Esophagus (tissue), 2 donors: ENCODE measurements at regions not wholly inside any gene's neighbourhood (a gene's known extent, or its start where the extent isn't known, plus 50 kb on each side); places are given as distances from the start of the nearest gene placed in this dataset.
"Not testable (repeated sequence)": the region's sequence is repeated elsewhere in the genome, so short reads cannot be mapped to it uniquely, and the experiment has no call there.

ENCODE experiments used
- H3K27ac ChIP-seq, 2 donors: one replicate each; pipeline ENCODE4 v1.5.1; 2013; ENCODE audit warnings: low read depth in 2 of 2, mild to moderate bottlenecking in 2 of 2, inconsistent platforms in 1 of 2, low read length in 1 of 2, moderate library complexity in 1 of 2
- H3K27me3 ChIP-seq, 2 donors: one replicate each; pipeline ENCODE4 v1.6.1; 2013; ENCODE audit warnings: low read length in 2 of 2, control low read depth in 1 of 2, mild to moderate bottlenecking in 1 of 2; ENCODE audit not compliant: insufficient read depth in 2 of 2, control insufficient read depth in 1 of 2
- H3K36me3 ChIP-seq, 2 donors: one replicate each; pipeline ENCODE4 v1.6.1; 2013; ENCODE audit warnings: low read length in 1 of 2; ENCODE audit not compliant: control insufficient read depth in 2 of 2, insufficient read depth in 2 of 2
- H3K4me1 ChIP-seq, 2 donors: one replicate each; pipeline ENCODE4 v1.6.1; 2013; ENCODE audit warnings: low read length in 1 of 2; ENCODE audit not compliant: control insufficient read depth in 2 of 2, insufficient read depth in 2 of 2
- H3K4me3 ChIP-seq, 2 donors: one replicate each; pipeline ENCODE4 v1.5.1; 2013; ENCODE audit warnings: low read length in 2 of 2, mild to moderate bottlenecking in 2 of 2, low read depth in 1 of 2, moderate library complexity in 1 of 2
- H3K9me3 ChIP-seq, 2 donors: one replicate each; pipeline ENCODE4 v1.6.1; 2013; ENCODE audit warnings: mild to moderate bottlenecking in 2 of 2, low read depth in 1 of 2, low read length in 1 of 2, moderate library complexity in 1 of 2; ENCODE audit not compliant: control insufficient read depth in 2 of 2, insufficient read depth in 1 of 2
- WGBS, 2 donors: extraction: QIAGEN DNeasy Blood & Tissue Kit; methylation state at CpG; one replicate each; pipeline ENCODE4 v1.1.7; 2013; 5-methylcytosine and 5-hydroxymethylcytosine counted together
- donor health status: healthy with polysubstance abuse.
- donor health status: Bipolar disorder and iron deficiency.

DNA sequence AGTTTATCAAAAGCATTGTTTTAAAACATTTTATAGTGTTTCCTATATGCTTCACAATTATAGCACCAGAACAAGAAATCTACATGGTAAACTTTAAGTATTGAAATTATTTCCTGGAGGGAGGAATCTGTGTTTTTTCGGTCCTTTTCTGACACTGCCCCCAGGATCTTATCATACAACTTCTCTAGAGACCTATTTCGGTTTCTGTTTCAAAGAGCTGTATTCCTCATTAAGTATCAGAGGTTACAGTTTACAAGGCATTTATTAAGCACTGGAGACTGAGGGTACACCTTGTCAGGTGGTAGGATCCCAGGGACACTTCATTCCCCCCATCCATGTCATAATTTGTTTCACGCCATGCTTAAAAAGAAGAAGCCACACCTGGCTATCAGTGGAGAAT is 146.4 kb downstream of the ATP6V0E2 start:
- H3K9me3 ChIP-seq, H3K27ac ChIP-seq, H3K4me3 ChIP-seq, H3K4me1 ChIP-seq, H3K36me3 ChIP-seq, H3K27me3 ChIP-seq: not testable (repeated sequence)
- WGBS, 2 donors, result 78 to 82% methylated on average over 3 of the region's 3 CpGs

DNA sequence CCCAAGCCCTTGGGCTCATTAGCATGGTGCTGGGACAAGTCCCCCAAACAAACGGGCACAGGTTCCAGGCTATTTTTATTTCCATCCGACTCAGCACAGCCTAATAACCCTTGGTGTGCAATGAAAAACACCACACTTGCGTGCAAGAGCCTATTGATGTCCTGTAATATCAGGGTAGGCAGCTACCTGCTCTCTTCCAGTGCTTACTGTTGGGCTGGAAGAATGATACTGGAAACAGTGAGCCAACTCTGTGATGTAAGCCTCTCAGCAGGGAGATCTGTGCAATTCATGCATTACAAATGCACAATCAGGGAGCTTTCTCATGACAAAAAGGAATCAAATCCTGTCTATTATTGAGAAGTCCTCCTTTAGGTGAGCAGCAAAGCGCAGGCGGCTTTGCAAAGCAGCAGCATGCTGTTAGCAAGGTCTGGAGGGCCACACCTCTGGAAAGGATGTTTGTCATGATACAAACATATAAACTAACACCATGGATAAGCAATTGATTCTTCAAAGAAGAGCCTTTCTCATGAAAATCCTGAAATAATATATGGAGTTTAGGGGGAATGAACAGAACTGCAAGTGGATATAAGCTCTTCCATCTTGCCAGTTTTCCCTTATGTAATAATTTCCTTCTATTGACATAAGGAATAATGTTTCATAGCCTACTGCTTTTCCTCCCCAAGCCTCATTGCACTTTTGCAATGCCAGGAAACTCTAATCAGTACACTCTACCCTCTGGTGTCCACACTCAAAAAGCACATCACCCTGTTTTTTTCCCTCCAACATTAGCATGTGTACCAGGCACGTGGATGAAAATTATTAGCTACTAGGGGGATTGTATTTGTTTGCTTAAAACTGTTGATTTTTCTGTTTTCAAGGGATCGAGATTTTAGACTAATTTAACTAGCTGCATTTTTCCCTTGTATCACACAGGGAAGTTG is 151.1 kb downstream of the ATP6V0E2 start:
- H3K27ac ChIP-seq, H3K9me3 ChIP-seq, H3K27me3 ChIP-seq, H3K36me3 ChIP-seq, H3K4me3 ChIP-seq, H3K4me1 ChIP-seq: not testable (repeated sequence)
- 68 to 80% methylated on average over 7 of the region's 7 CpGs for WGBS, 2 donors

DNA sequence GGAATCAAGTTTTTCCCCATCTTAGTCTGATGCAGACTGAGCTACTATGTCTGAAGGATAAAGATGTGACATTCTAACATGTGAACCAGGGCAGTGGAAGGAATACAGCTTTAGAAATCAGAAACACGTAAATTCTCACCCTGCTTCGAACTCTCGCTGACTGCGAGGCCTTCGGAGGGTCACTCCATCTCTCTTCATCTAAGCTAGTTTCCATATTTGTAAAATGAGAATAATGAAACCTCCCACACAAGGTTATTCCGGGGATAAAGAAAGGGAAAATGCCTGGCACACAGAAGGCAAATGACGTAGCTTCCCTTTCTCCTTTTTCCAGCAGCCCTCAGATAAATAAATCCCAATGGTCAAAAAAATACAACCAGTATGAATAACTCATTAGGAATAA is 152.0 kb downstream of the ATP6V0E2 start:
- H3K27ac ChIP-seq, H3K4me3 ChIP-seq, H3K27me3 ChIP-seq, H3K36me3 ChIP-seq, H3K9me3 ChIP-seq, H3K4me1 ChIP-seq: not testable (repeated sequence)
- WGBS, 2 donors, result 89 to 91% methylated on average over 7 of the region's 7 CpGs

DNA sequence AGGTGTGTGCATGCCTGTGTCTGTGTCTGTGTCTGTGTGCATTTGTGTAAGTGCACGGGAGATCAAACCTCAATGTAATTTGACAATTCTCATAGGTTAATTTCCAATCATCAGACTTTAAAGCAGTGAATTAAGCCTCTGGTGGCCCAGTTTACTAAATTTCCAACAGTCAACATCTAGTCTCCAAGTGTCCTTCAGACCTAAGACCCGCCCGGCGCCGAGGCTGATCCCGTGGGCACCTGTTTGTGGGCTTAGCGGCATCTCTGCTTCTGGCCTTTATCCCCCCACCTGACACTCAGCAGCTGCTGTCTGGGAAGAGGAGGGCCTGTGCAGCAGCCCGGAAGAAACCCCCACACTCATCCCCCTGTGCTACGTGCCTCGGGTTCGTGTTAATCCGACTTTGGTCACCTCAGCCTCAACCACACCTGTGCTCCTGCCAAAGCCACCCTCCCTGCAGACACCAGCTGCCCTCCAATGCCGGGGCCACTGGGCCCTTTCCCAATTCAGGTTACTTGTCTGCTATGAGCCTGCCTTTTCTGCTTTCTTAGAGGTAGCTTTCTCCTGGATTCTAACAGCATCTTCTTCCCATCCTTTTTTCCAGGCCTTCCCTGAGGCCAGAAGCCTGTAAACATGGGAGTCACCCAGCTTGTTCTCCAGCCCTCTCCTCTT is 154.7 kb downstream of the ATP6V0E2 start:
- not testable (repeated sequence) for H3K27ac ChIP-seq, H3K4me3 ChIP-seq, H3K27me3 ChIP-seq, H3K4me1 ChIP-seq, H3K9me3 ChIP-seq, H3K36me3 ChIP-seq
- 80 to 85% methylated on average over 9 to 10 of the region's 13 CpGs for WGBS, 2 donors

DNA sequence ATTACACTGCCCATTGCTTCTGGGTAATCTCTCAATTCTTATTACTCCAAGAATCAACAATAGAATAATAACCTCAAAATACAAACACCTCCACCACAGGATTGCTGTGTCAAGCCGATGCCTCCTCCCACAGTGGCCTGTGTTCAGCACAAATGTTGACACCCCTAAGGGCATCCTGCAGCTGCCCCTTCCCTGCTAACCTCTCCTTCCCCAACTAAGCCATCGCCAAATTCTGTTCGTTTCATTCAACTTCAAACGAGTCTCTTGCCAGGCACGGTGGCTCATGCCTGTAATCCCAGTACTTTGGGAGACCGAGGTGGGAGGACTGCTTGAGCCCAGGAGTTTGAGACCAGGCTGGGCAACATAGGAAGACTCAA is 155.2 kb downstream of the ATP6V0E2 start:
- not testable (repeated sequence) for H3K4me1 ChIP-seq, H3K27ac ChIP-seq, H3K9me3 ChIP-seq, H3K4me3 ChIP-seq, H3K36me3 ChIP-seq, H3K27me3 ChIP-seq
- 82 to 86% methylated on average over 6 of the region's 6 CpGs for WGBS, 2 donors

DNA sequence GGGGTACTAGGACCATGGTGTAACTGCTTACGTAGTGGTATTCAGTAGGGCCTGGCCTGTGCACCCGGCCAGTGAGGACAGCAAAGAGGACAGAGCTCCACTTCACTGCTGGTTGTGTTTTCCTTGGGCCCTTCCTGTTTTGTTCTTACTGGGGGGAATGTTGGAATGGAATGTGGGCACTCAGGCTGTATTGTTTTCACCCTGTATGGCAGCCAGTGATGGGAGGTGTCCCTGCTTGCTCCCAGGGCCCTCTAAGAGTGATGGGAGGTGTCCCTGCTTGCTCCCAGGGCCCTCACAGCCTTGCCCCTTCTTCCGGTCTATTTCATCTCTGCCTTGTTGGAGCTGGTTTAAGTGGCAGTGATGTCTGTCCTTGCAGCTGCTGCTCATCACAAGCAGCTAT is 158.0 kb downstream of the ATP6V0E2 start:
- not testable (repeated sequence) for H3K27ac ChIP-seq, H3K4me1 ChIP-seq, H3K9me3 ChIP-seq, H3K36me3 ChIP-seq, H3K4me3 ChIP-seq, H3K27me3 ChIP-seq
- WGBS, 2 donors, result 80% methylated on average over 3 of the region's 3 CpGs

DNA sequence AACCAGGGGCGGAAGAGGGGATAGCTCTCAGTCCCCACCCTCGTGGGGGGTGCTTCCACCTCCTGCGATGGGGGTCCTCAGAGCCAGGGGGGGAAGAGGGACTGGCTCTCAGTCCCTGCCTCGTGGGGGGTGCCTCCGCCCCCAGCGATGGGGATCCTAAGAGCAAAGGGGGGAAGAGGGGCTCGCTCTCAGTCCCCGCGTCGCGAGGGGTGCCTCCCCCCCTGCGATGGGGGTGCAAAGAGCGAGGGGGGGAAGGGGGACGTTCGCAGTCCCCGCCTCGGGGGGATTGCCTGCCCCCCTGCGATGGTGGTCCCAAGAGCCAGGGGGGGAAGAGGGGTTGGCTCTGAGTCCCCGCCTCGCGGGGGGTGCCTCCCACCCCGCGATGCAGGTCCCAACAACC is 159.9 kb downstream of the ATP6V0E2 start:
- H3K27me3 ChIP-seq, H3K27ac ChIP-seq, H3K4me1 ChIP-seq, H3K4me3 ChIP-seq, H3K36me3 ChIP-seq, H3K9me3 ChIP-seq: not testable (repeated sequence)
- 92 to 96% methylated on average over 20 to 23 of the region's 23 CpGs for WGBS, 2 donors

DNA sequence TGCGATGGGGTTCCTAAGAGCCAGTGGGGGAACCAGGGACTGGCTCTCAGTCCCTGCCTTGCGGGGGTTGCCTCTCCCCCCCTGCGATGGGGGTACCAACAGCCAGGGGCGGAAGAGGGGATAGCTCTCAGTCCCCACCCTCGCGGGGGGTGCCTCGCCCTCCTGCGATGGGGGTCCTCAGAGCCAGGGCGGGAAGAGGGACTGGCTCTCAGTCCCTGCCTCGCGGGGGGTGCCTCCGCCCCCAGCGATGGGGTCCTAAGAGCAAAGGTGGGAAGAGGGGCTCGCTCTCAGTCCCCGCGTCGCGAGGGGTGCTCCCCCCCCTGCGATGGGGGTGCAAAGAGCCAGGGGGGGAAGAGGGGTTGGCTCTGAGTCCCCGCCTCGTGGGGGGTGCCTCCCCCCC is 162.0 kb downstream of the ATP6V0E2 start:
- 94 to 95% methylated on average over 14 to 21 of the region's 21 CpGs for WGBS, 2 donors
- not testable (repeated sequence) for H3K27me3 ChIP-seq, H3K9me3 ChIP-seq, H3K36me3 ChIP-seq, H3K4me1 ChIP-seq, H3K4me3 ChIP-seq, H3K27ac ChIP-seq

DNA sequence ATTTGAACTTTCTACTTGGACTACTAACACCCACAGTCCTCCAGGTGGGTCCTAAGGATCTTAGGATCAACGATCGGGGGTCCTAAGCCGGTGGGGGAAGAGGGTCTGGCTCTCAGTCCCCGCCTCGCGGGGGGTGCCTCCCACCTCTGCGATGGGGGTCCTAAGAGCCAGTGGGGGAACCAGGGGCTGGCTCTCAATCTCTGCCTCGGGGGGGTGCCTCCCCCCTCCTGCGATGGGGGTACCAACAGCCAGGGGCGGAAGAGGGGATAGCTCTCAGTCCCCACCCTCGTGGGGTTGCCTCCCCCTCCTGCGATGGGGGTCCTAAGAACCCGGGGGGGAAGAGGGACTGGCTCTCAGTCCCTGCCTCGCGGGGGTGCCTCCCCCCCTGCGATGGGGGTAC is 165.3 kb downstream of the ATP6V0E2 start:
- H3K9me3 ChIP-seq, H3K27ac ChIP-seq, H3K27me3 ChIP-seq, H3K36me3 ChIP-seq, H3K4me1 ChIP-seq, H3K4me3 ChIP-seq: not testable (repeated sequence)
- whole genome bisulfite sequencing, 2 donors, result 88% methylated on average over 10 to 12 of the region's 16 CpGs

DNA sequence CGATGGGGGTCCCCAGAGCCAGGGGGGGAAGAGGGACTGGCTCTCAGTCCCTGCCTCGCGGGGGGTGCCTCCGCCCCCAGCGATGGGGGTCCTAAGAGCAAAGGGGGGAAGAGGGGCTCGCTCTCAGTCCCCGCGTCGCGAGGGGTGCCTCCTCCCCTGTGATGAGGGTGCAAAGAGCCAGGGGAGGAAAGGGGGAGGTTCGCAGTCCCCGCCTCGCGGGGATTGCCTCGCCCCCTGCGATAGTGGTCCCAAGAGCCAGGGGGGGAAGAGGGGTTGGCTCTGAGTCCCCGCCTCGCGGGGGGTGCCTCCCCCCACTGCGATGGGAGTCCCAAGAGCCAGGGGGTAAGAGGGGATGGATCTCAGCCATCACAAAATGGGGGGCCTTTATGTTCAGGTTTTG is 168.5 kb downstream of the ATP6V0E2 start:
- H3K27ac ChIP-seq, H3K27me3 ChIP-seq: not testable (repeated sequence)
- 73 to 84% methylated on average over 5 to 10 of the region's 20 CpGs for whole genome bisulfite sequencing, 2 donors

More for the DNA sequence above, 168.5 kb downstream of the ATP6V0E2 start:
- not testable (repeated sequence) for H3K36me3 ChIP-seq, H3K4me3 ChIP-seq, H3K4me1 ChIP-seq, H3K9me3 ChIP-seq
